KMS-11 (cell line): ENCODE measurements at regions not wholly inside any gene's neighbourhood (a gene's known extent, or its start where the extent isn't known, plus 50 kb on each side); places are given as distances from the start of the nearest gene placed in this dataset.

Experiments used
- H2AFZ ChIP-seq: fragments of 200-600 bp; sonication (generic); 2 replicates; pipeline ENCODE4 v1.6.1; 2016; ENCODE audit warnings: antibody characterized with exemption, mixed run types, low read depth
- H3K27ac ChIP-seq: fragments of 200-600 bp; sonication (generic); 2 replicates; pipeline ENCODE4 v1.6.1; 2016; ENCODE audit warnings: mild to moderate bottlenecking, mixed run types
- H3K27me3 ChIP-seq: fragments of 200-600 bp; sonication (generic); 2 replicates; pipeline ENCODE4 v1.6.1; 2017; ENCODE audit warnings: mild to moderate bottlenecking, low read depth, mixed run types, moderate library complexity; ENCODE audit not compliant: insufficient read depth
- H3K36me3 ChIP-seq: fragments of 200-600 bp; sonication (generic); 2 replicates; pipeline ENCODE4 v1.6.1; 2017; ENCODE audit warnings: mild to moderate bottlenecking, mixed run types; ENCODE audit not compliant: insufficient read depth
- H3K4me1 ChIP-seq: fragments of 200-600 bp; sonication (generic); 2 replicates; pipeline ENCODE4 v1.6.1; 2016; ENCODE audit warnings: mild to moderate bottlenecking, low read depth, mixed run types; ENCODE audit not compliant: poor library complexity, severe bottlenecking
- H3K4me2 ChIP-seq: fragments of 200-600 bp; sonication (generic); 2 replicates; pipeline ENCODE4 v1.7.0; 2016; ENCODE audit warnings: mild to moderate bottlenecking, mixed run types
- H3K4me3 ChIP-seq: fragments of 200-600 bp; sonication (generic); IDR thresholded peaks from 2 replicates; pipeline ENCODE4 v1.6.1; 2017; ENCODE audit warnings: low read depth, low read length, mixed read lengths; ENCODE audit not compliant: insufficient read depth
- H3K79me2 ChIP-seq: fragments of 200-600 bp; sonication (generic); 2 replicates; pipeline ENCODE4 v1.6.1; 2016; ENCODE audit warnings: low read depth, mixed run types; ENCODE audit not compliant: insufficient read depth
- H3K9ac ChIP-seq: fragments of 200-600 bp; sonication (generic); 2 replicates; pipeline ENCODE4 v1.6.1; 2016; ENCODE audit warnings: mild to moderate bottlenecking, mixed run types
- H4K20me1 ChIP-seq: fragments of 200-600 bp; sonication (generic); 2 replicates; pipeline ENCODE4 v1.6.1; 2016; ENCODE audit warnings: mild to moderate bottlenecking, mixed run types; ENCODE audit not compliant: insufficient read depth
- TF ChIP-seq, protein P1 (sequence below): fragments of 200-600 bp; sonication (generic); conservative IDR thresholded peaks from 2 replicates; pipeline ENCODE4 v1.6.1; 2017; ENCODE audit warnings: low read depth, mild to moderate bottlenecking, antibody characterized with exemption, low read length, moderate library complexity, mixed read lengths

- no peak overlapping the region for H2AFZ ChIP-seq
- no peaks in the 10 kb centered on the region for H3K79me2 ChIP-seq
- H3K36me3 ChIP-seq, result no peaks in the 10 kb centered on the region
- H3K4me3 ChIP-seq, result no peak overlapping the region
- no peak overlapping the region for H3K4me2 ChIP-seq
- no peak overlapping the region for H3K27ac ChIP-seq
- no peak overlapping the region for H3K9ac ChIP-seq
- H3K27me3 ChIP-seq, result no peaks in the 10 kb centered on the region
- no peaks in the 10 kb centered on the region for H3K4me1 ChIP-seq
- no peaks in the 10 kb centered on the region for H4K20me1 ChIP-seq
- TF ChIP-seq, protein P1, sequence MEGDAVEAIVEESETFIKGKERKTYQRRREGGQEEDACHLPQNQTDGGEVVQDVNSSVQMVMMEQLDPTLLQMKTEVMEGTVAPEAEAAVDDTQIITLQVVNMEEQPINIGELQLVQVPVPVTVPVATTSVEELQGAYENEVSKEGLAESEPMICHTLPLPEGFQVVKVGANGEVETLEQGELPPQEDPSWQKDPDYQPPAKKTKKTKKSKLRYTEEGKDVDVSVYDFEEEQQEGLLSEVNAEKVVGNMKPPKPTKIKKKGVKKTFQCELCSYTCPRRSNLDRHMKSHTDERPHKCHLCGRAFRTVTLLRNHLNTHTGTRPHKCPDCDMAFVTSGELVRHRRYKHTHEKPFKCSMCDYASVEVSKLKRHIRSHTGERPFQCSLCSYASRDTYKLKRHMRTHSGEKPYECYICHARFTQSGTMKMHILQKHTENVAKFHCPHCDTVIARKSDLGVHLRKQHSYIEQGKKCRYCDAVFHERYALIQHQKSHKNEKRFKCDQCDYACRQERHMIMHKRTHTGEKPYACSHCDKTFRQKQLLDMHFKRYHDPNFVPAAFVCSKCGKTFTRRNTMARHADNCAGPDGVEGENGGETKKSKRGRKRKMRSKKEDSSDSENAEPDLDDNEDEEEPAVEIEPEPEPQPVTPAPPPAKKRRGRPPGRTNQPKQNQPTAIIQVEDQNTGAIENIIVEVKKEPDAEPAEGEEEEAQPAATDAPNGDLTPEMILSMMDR, result no peak
These were observed 498.0 kb downstream of the CCDC85A start for GRCh38 chr2:56681659-56682396.

DNA sequence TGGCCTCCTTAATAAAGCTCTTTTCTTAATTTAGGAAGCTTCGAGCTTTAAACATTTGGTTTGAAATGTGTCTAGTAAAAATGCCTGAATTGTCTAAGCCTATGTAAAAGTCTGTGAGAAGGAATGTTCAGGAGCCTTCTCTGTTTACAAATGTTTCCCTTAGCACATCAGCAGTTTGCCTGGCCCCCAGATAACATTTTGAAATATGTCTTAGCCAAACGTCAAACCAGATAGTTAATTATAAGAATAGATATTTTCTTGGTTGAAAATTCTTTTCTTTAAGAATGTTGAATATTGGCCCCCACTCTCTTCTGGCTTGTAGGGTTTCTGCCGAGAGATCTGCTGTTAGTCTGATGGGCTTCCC lies 498.6 kb downstream of the CCDC85A start:
- TF ChIP-seq, protein P1, result no peak
- Histone ChIP-seq H3K4me3 (no peak overlapping the region), H3K27me3 (no peaks in the 10 kb centered on the region), H3K4me2 (no peak overlapping the region), H3K79me2 (no peaks in the 10 kb centered on the region), H3K27ac (no peak overlapping the region), H3K9ac (no peak overlapping the region), H3K4me1 (no peaks in the 10 kb centered on the region), H4K20me1 (no peaks in the 10 kb centered on the region), H2AFZ (no peak overlapping the region), H3K36me3 (no peaks in the 10 kb centered on the region)

- H3K79me2 ChIP-seq, result no peaks in the 10 kb centered on the region
- H3K4me3 ChIP-seq, result no peak overlapping the region
These were observed 500.5 kb downstream of the CCDC85A start for GRCh38 chr2:56684327-56684726.

GRCh38 chr2:56685205-56685604 lies 501.4 kb downstream of the CCDC85A start:
- H3K27ac ChIP-seq, result no peak overlapping the region
- H3K4me2 ChIP-seq, result no peak overlapping the region
- no peak overlapping the region for H3K9ac ChIP-seq
- no peaks in the 10 kb centered on the region for H3K79me2 ChIP-seq
- TF ChIP-seq, protein P1, result no peak
- no peaks in the 10 kb centered on the region for H4K20me1 ChIP-seq
- H3K36me3 ChIP-seq, result no peaks in the 10 kb centered on the region
- no peak overlapping the region for H3K4me3 ChIP-seq
- no peak overlapping the region for H2AFZ ChIP-seq
- H3K4me1 ChIP-seq, result no peaks in the 10 kb centered on the region
- H3K27me3 ChIP-seq, result no peaks in the 10 kb centered on the region

More at GRCh38 chr2:56684327-56684726, 500.5 kb downstream of the CCDC85A start:
- no peaks in the 10 kb centered on the region for H3K36me3 ChIP-seq
- TF ChIP-seq, protein P1, result no peak
- no peak overlapping the region for H3K27ac ChIP-seq
- no peak overlapping the region for H3K9ac ChIP-seq
- H3K4me1 ChIP-seq, result no peaks in the 10 kb centered on the region
- H3K4me2 ChIP-seq, result no peak overlapping the region
- no peaks in the 10 kb centered on the region for H3K27me3 ChIP-seq
- H4K20me1 ChIP-seq, result no peaks in the 10 kb centered on the region
- H2AFZ ChIP-seq, result no peak overlapping the region
